Liver (tissue), 3 donors: ENCODE measurements at regions not wholly inside any gene's neighbourhood (a gene's known extent, or its start where the extent isn't known, plus 50 kb on each side); places are given as distances from the start of the nearest gene placed in this dataset.

Source experiments
- CTCF ChIP-seq: fragments of 150-350 bp; IDR thresholded peaks from 2 replicates; pipeline ENCODE4 v1.5.1; 2017; ENCODE audit warnings: improper control_type of control experiment, low read depth, low read length; ENCODE audit not compliant: missing input control
- MAX ChIP-seq: IDR thresholded peaks from 2 replicates; pipeline ENCODE4 v1.6.1; 2016; ENCODE audit warnings: antibody characterized with exemption
- RAD21 ChIP-seq, 2 donors: IDR thresholded peaks; 2 replicates each; pipeline ENCODE4 v1.6.1; 2016; ENCODE audit warnings: antibody characterized with exemption in 2 of 2, mild to moderate bottlenecking in 2 of 2
- REST ChIP-seq: IDR thresholded peaks from 2 replicates; pipeline ENCODE4 v1.6.1; 2016; ENCODE audit warnings: antibody characterized with exemption, mild to moderate bottlenecking
- donor health status: healthy.
- donor health status: healthy.

GRCh38 chr6:19925533-19925932, 88.4 kb downstream of the ID4 start:
- TF ChIP-seq CTCF, result no peak
- TF ChIP-seq RAD21 (IDR thresholded peaks at IDR 0.05), result no peak
- TF ChIP-seq MAX, result no peak
- no peak for TF ChIP-seq REST
